K562 (cell line): ENCODE measurements at regions not wholly inside any gene's neighbourhood (a gene's known extent, or its start where the extent isn't known, plus 50 kb on each side); places are given as distances from the start of the nearest gene placed in this dataset.

Experiments
- ATAC-seq: fragments of 200-7000 bp; cut with Tn5 transposase; 3 replicates; pipeline ENCODE4 v1.9.1; 2020; ENCODE audit warnings: moderate library complexity
- BruUV-seq: library from RNA; stranded (reverse); fragments of 400-500 nt; replicated peaks from 2 replicates; lab custom pipeline; 2021; lab: Mats Ljungman, UMichigan
- CTCF ChIA-PET: fragments of 300-600 bp; formaldehyde crosslinking; extraction: SDS; loops from one replicate; lab custom pipeline; 2021; ENCODE audit warnings: low intra/inter-chr PET ratio; lab: Yijun Ruan, JAX
- POLR2A ChIA-PET: fragments of 300-600, 350-650 bp; sonication (Branson Sonifier 250); formaldehyde crosslinking; extraction: SDS; loops from one replicate; lab custom pipeline; 2021; ENCODE audit warnings: antibody characterized with exemption, inconsistent platforms; lab: Yijun Ruan, JAX
- DNase-seq, 4 experiments: peaks; one replicate each; pipeline versions ENCODE4 v3.0.0 to v3.0.0-alpha.2; 2011 to 2018; ENCODE audit warnings: low spot score in 3 of 4, mixed read lengths in 3 of 4; ENCODE audit errors: extremely low read depth in 1 of 4
- FAIRE-seq: peaks from 2 replicates; lab custom pipeline; 2011; peaks lifted over from hg19 to GRCh38; lab: Jason Lieb, UNC
- H2AFZ ChIP-seq: 2 replicates; pipeline ENCODE4 v1.6.0; 2011; ENCODE audit warnings: low read depth, low read length, control low read depth, inconsistent platforms
- H3K27ac ChIP-seq: fragments of 200-600 bp; 3 replicates; pipeline ENCODE4 v1.8.0; 2011; ENCODE audit warnings: low read depth, mild to moderate bottlenecking, control low read depth, inconsistent platforms, low read length, moderate library complexity, mixed read lengths; ENCODE audit errors: extremely low read depth
- H3K27me3 ChIP-seq, 2 experiments: fragments of 300-600 bp in 1 of 2; 2 replicates in 1 of 2; 3 replicates in 1 of 2; pipeline versions ENCODE4 v1.6.0 to v1.8.0; 2011; ENCODE audit warnings: inconsistent platforms in 2 of 2, low read length in 2 of 2, mild to moderate bottlenecking in 1 of 2, mixed read lengths in 1 of 2, moderate library complexity in 1 of 2; ENCODE audit not compliant: control insufficient read depth in 2 of 2, insufficient read depth in 2 of 2
- H3K36me3 ChIP-seq: fragments of 300-600 bp; 3 replicates; pipeline ENCODE4 v1.8.0; 2011; ENCODE audit warnings: mild to moderate bottlenecking, low read length, inconsistent platforms; ENCODE audit not compliant: control insufficient read depth, insufficient read depth
- H3K4me1 ChIP-seq, 2 experiments: fragments of 200-600 bp in 1 of 2; replicated peaks in 1 of 2; 2 replicates in 1 of 2; 3 replicates in 1 of 2; pipeline versions ENCODE4 v1.5.1 to v1.8.0; 2011; ENCODE audit warnings: inconsistent platforms in 2 of 2, low read length in 2 of 2, mild to moderate bottlenecking in 1 of 2, mixed read lengths in 1 of 2, moderate library complexity in 1 of 2; ENCODE audit not compliant: control insufficient read depth in 2 of 2, insufficient read depth in 2 of 2
- H3K4me2 ChIP-seq: 2 replicates; pipeline ENCODE4 v1.6.1; 2011; ENCODE audit warnings: low read length, control low read depth, inconsistent platforms, mixed read lengths; ENCODE audit not compliant: insufficient read depth
- H3K4me3 ChIP-seq: fragments of 200-600 bp; sonication (generic), shearing (Covaris generic); 2 replicates; pipeline ENCODE4 v1.5.1; 2016; ENCODE audit warnings: control low read depth, inconsistent platforms
- H3K79me2 ChIP-seq: fragments of 200-600 bp; 3 replicates; pipeline ENCODE4 v1.8.0; 2011; ENCODE audit warnings: low read length, inconsistent platforms; ENCODE audit not compliant: control insufficient read depth, insufficient read depth
- H3K9ac ChIP-seq, 2 experiments: 2 replicates each; pipeline versions ENCODE4 v1.6.0 to v1.6.1; 2011; ENCODE audit warnings: low read depth in 2 of 2, low read length in 2 of 2, control low read depth in 1 of 2, inconsistent platforms in 1 of 2, mild to moderate bottlenecking in 1 of 2, mixed read lengths in 1 of 2; ENCODE audit not compliant: insufficient read depth in 1 of 2
- H3K9me1 ChIP-seq: one replicate; pipeline ENCODE4 v1.6.0; 2011; ENCODE audit warnings: inconsistent platforms, mild to moderate bottlenecking, low read length, moderate library complexity; ENCODE audit not compliant: control insufficient read depth, insufficient read depth
- H3K9me3 ChIP-seq: replicated peaks from 2 replicates; pipeline ENCODE4 v1.5.1; 2011; ENCODE audit warnings: low read depth, low read length, inconsistent platforms; ENCODE audit not compliant: control insufficient read depth, insufficient read depth
- H4K20me1 ChIP-seq: replicated peaks from 2 replicates; pipeline ENCODE4 v1.6.1; 2011; ENCODE audit warnings: low read length, inconsistent platforms, mixed read lengths; ENCODE audit not compliant: control insufficient read depth, insufficient read depth
- CHAMP1 ChIP-seq: fragments of 450-650 bp; IDR thresholded peaks from 2 replicates; pipeline ENCODE4 v1.6.1; 2016; ENCODE audit warnings: mild to moderate bottlenecking
- GTF2E2 ChIP-seq: fragments of 200-800 bp; sonication (Bioruptor generic); IDR thresholded peaks from 2 replicates; pipeline ENCODE4 v1.6.1; 2016; ENCODE audit warnings: missing genetic modification characterization, missing compliant biosample characterization
- HDAC2 ChIP-seq: fragments of 450-650 bp; IDR thresholded peaks from 2 replicates; pipeline ENCODE4 v1.6.1; 2016; ENCODE audit warnings: mild to moderate bottlenecking
- HSF4 ChIP-seq: fragments of 250-450 bp; sonication (Bioruptor Pico); IDR thresholded peaks from 2 replicates; pipeline ENCODE4 v2.1.2; 2022; ENCODE audit warnings: mild to moderate bottlenecking, moderate library complexity, borderline replicate concordance
- MAZ ChIP-seq, 2 experiments: fragments of 450-650 bp in 1 of 2; sonication (generic) in 1 of 2; formaldehyde crosslinking; IDR thresholded peaks in 1 of 2; conservative IDR thresholded peaks in 1 of 2; 2 replicates each; pipeline versions ENCODE4 v1.4.0 to v1.5.0; 2020; ENCODE audit warnings: mild to moderate bottlenecking in 1 of 2, missing genetic modification reagents in 1 of 2
- MECOM ChIP-seq: fragments of 250-450 bp; sonication (Bioruptor Pico); IDR thresholded peaks from 2 replicates; pipeline ENCODE4 v1.8.0; 2022; ENCODE audit warnings: inconsistent platforms
- MYC ChIP-seq, 2 experiments: fragments of 250-450 bp in 1 of 2; sonication (Bioruptor Pico) in 1 of 2; IDR thresholded peaks; 2 replicates each; pipeline versions ENCODE4 v1.5.1 to v1.6.1; 2012 to 2021; ENCODE audit warnings: low read depth in 2 of 2, borderline replicate concordance in 1 of 2, improper control_type of control experiment in 1 of 2, low read length in 1 of 2, mild to moderate bottlenecking in 1 of 2, moderate library complexity in 1 of 2
- NFIX ChIP-seq: fragments of 250-450 bp; sonication (Bioruptor Pico); IDR thresholded peaks from 2 replicates; pipeline ENCODE4 v1.4.0; 2020; ENCODE audit warnings: low read depth, mild to moderate bottlenecking, moderate library complexity
- NFRKB ChIP-seq: fragments of 450-650 bp; IDR thresholded peaks from 2 replicates; pipeline ENCODE4 v1.6.1; 2016; ENCODE audit warnings: low read depth
- NR4A1 ChIP-seq, 2 experiments: fragments of 250-450 bp in 1 of 2; fragments of 450-650 bp in 1 of 2; sonication (Bioruptor Pico) in 1 of 2; IDR thresholded peaks; 2 replicates each; pipeline versions ENCODE4 v1.4.0 to v1.6.1; 2016 to 2020; ENCODE audit warnings: mild to moderate bottlenecking in 2 of 2, missing compliant biosample characterization in 1 of 2, missing genetic modification characterization in 1 of 2, moderate library complexity in 1 of 2
- POLR2H ChIP-seq: IDR thresholded peaks from 2 replicates; pipeline ENCODE4 v1.6.1; 2016; ENCODE audit warnings: missing genetic modification characterization, low read depth, mild to moderate bottlenecking, control low read depth, missing compliant biosample characterization, moderate library complexity
- PTRF ChIP-seq: fragments of 450-650 bp; IDR thresholded peaks from 2 replicates; pipeline ENCODE4 v1.6.1; 2016; ENCODE audit warnings: mild to moderate bottlenecking, missing genetic modification characterization, missing compliant biosample characterization
- TAF1 ChIP-seq: IDR thresholded peaks from 2 replicates; pipeline ENCODE4 v1.6.1; 2011; ENCODE audit warnings: mild to moderate bottlenecking, low read length, moderate library complexity; ENCODE audit not compliant: insufficient read depth, control insufficient read depth, severe bottlenecking; ENCODE audit errors: extremely low read depth
- VEZF1 ChIP-seq: fragments of 200-800 bp; sonication (Bioruptor generic); IDR thresholded peaks from 2 replicates; pipeline ENCODE4 v1.6.1; 2017; ENCODE audit warnings: missing genetic modification characterization, missing compliant biosample characterization
- ZKSCAN8 ChIP-seq: fragments of 200-800 bp; sonication (Bioruptor generic); IDR thresholded peaks from 2 replicates; pipeline ENCODE4 v1.6.1; 2016; ENCODE audit warnings: missing genetic modification characterization, missing compliant biosample characterization
- ZNF395 ChIP-seq: fragments of 200-800 bp; sonication (Bioruptor generic); IDR thresholded peaks from 2 replicates; pipeline ENCODE4 v1.6.1; 2017; ENCODE audit warnings: missing genetic modification characterization, missing compliant biosample characterization
- WGBS: fragments of 100-300 bp; shearing (Covaris generic); methylation state at CpG from one replicate; pipeline ENCODE4 v1.1.6; 2016; ENCODE audit warnings: low coverage, mixed read lengths; ENCODE audit not compliant: insufficient coverage; ENCODE audit errors: missing lambda C conversion rate; 5-methylcytosine and 5-hydroxymethylcytosine counted together
- in situ Hi-C: fragments of 300-500 bp; cut with MboI; formaldehyde crosslinking; loops from 4 replicates; pipeline ENCODE4 v1.15.0; 2018; ENCODE audit warnings: inconsistent platforms, mixed read lengths
- intact Hi-C: fragments of 100-400 bp; cut with micrococcal nuclease; formaldehyde crosslinking; loops from 2 replicates; pipeline ENCODE4 v1.14.2; 2022

- H3K4me3 ChIP-seq, result no peak overlapping the region
- peak overlapping the region; percentile 83; the same call in 2 of the 3 replicates for H3K27ac ChIP-seq
- H3K4me1 ChIP-seq, result peaks cover 0 to 21% of the 10 kb centered on the region in 2 experiments; a peak in 4 of 5 replicates
- no peaks in the 10 kb centered on the region for H3K27me3 ChIP-seq
- no peaks in the 10 kb centered on the region for H4K20me1 ChIP-seq
- no peaks in the 10 kb centered on the region for H3K36me3 ChIP-seq
- H3K9ac ChIP-seq, result peak overlapping the region in 1 of 2 experiments; percentile 28; a peak in 1 of 4 replicates
- ChIA-PET CTCF (no interaction called here), POLR2A (interaction anchor here (1.1 to 1.6 kb wide), 5 partner anchors 9 to 745 kb away, joined by 3 to 13 read pairs (median 3); no protein-coding TSS in a partner anchor)
- no peaks in the 10 kb centered on the region for H3K9me1 ChIP-seq
- WGBS, result 18% methylated on average over 4 of the region's 4 CpGs
- peak overlapping the region; percentile 40; the same call in 1 of the 2 replicates for H2AFZ ChIP-seq
- intact Hi-C loops, result no loop called here
- peak overlapping the region; percentile 43; the same call in 1 of the 2 replicates for H3K4me2 ChIP-seq
- no peak for ATAC-seq
- in situ Hi-C loops, result no loop called here
- no TSS peak for BruUV-seq
- no peaks in the 10 kb centered on the region for H3K79me2 ChIP-seq
- no peak for DNase-seq
- H3K9me3 ChIP-seq, result no peaks in the 10 kb centered on the region
- no peak for FAIRE-seq
- TF ChIP-seq HSF4 (no peak), VEZF1 (CRISPR knock-in tag) (0 out of 2 replicates have a peak, but pooled peaks have one; percentile 24), TAF1 (no peak), NFRKB (peak; percentile 50; the same call in 1 of the 2 replicates), HDAC2 (no peak), ZKSCAN8 (no peak), NR4A1 (CRISPR knock-in tag; IDR thresholded peaks at IDR 0.05) (no peak), NR4A1 (tag; IDR thresholded peaks at IDR 0.05) (peak; percentile 40; the same call in 1 of the 2 replicates), GTF2E2 (tag) (0 out of 2 replicates have a peak, but pooled peaks have one; percentile 15), CHAMP1 (no peak), POLR2H (peak; percentile 66; the same call in 1 of the 2 replicates), PTRF (tag) (0 out of 2 replicates have a peak, but pooled peaks have one; percentile 27), MYC (IDR thresholded peaks at IDR 0.05; ENCODE audit: low read depth, low read length) (no peak), MYC (CRISPR knock-in tag; IDR thresholded peaks at IDR 0.05; ENCODE audit: borderline replicate concordance, low read depth) (0 out of 2 replicates have a peak, but pooled peaks have one; percentile 14), NFIX (CRISPR knock-in tag) (0 out of 2 replicates have a peak, but pooled peaks have one; percentile 15), MECOM (CRISPR knock-in tag) (no peak), MAZ (CRISPR knock-in tag; conservative IDR thresholded peaks at IDR 0.05 in 1 of 2, IDR thresholded peaks at IDR 0.05 in 1 of 2) (0 out of 4 replicates have a peak, but pooled peaks of 1 of the 2 experiments have one; percentile 24), ZNF395 (CRISPR knock-in tag) (peak; percentile 53; the same call in 1 of the 2 replicates)
Observed at GRCh38 chr12:25691865-25692114, 138.7 kb upstream of the LMNTD1 start.
